ENCODE measurements at regions not wholly inside any gene's neighbourhood (a gene's known extent, or its start where the extent isn't known, plus 50 kb on each side); places are given as distances from the start of the nearest gene placed in this dataset.

- no peak overlapping the region for H3K4me3 ChIP-seq (replicated peaks; ENCODE audit: low read depth, low read length)
- TF ChIP-seq CTCF (IDR thresholded peaks at IDR 0.05; ENCODE audit: low read depth, low read length, missing control alignments) = no peak
- no peak for DNase-seq (ENCODE audit: extremely low read depth, low read depth)
Observed at GRCh38 chr13:44747179-44747578, 171.0 kb upstream of the TSC22D1 start.

GRCh38 chr13:44746690-44747089 lies 170.6 kb upstream of the TSC22D1 start:
- H3K4me3 ChIP-seq (replicated peaks; ENCODE audit: low read depth, low read length) = no peak overlapping the region
- TF ChIP-seq CTCF (IDR thresholded peaks at IDR 0.05; ENCODE audit: low read depth, low read length, missing control alignments) = no peak
- no peak for DNase-seq (ENCODE audit: extremely low read depth, low read depth)

DNA sequence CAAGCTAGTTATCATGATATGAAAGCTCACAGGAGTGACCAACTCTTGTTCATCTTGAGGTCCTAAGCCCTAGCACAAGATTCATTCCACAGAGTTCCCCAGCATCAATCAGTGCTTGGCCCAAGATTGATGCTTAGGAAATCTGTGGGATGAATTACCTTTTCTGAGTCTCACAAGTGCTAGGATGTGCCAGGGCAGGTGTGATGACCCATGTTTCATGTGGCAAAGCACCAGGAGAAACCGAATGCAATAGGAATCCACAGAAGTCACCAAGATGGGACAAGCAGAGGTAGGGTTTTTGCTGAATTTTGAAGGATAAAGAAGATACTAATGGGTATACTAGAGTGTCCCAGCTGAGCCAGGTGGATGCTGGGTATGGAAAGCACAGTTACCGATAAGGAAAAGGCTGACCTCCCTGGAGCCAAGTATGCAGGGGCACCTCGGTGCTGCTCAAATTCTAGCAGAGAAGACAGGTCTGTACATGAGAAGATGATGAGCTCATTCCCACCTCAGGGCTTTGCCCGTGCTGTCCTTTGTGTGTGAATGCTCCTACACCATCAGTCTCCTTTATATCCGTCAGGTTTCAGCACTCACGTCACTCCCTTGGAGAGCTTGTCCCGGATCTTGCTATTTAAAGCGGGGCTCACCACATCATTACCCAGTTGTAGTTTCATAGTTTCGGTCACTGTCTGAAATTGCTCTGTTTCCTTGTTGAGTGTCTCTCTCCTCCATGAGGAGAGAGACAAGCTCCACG lies 168.9 kb upstream of the TSC22D1 start:
- no peak for DNase-seq (ENCODE audit: extremely low read depth, low read depth)
- no peak overlapping the region for H3K4me3 ChIP-seq (replicated peaks; ENCODE audit: low read depth, low read length)
- no peak for TF ChIP-seq CTCF (IDR thresholded peaks at IDR 0.05; ENCODE audit: low read depth, low read length, missing control alignments)

GRCh38 chr13:44739539-44739938 lies 163.4 kb upstream of the TSC22D1 start:
- H3K4me3 ChIP-seq (replicated peaks; ENCODE audit: low read depth, low read length) = no peak overlapping the region
- DNase-seq (ENCODE audit: extremely low read depth, low read depth) = no peak
- TF ChIP-seq CTCF (IDR thresholded peaks at IDR 0.05; ENCODE audit: low read depth, low read length, missing control alignments) = no peak

DNA sequence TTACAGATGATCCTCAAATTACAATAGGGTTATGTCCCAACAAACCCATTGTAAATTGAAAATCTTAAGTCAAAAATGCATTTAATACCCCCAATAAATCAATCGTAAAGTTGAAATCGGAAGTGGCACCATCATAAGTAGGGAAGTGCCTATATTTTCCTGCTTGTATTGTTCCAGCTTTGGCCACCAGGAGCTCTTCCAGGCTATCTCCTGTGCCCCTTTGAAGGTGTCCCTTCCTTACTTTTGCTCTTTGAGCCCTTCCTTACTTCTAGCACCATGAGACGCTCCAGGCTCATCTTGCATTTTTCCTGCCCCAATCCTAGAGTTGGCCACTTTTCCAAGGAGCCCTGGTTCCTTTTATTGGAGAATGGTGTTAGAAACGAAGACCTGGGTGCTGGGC lies 163.0 kb upstream of the TSC22D1 start:
- no peak overlapping the region for H3K4me3 ChIP-seq (replicated peaks; ENCODE audit: low read depth, low read length)
- no peak for DNase-seq (ENCODE audit: extremely low read depth, low read depth)
- peak; percentile 23 for TF ChIP-seq CTCF (IDR thresholded peaks at IDR 0.05; ENCODE audit: low read depth, low read length, missing control alignments)

GRCh38 chr13:44738463-44738862 lies 162.3 kb upstream of the TSC22D1 start:
- no peak for TF ChIP-seq CTCF (IDR thresholded peaks at IDR 0.05; ENCODE audit: low read depth, low read length, missing control alignments)
- no peak for DNase-seq (ENCODE audit: extremely low read depth, low read depth)
- H3K4me3 ChIP-seq (replicated peaks; ENCODE audit: low read depth, low read length) = no peak overlapping the region

DNA sequence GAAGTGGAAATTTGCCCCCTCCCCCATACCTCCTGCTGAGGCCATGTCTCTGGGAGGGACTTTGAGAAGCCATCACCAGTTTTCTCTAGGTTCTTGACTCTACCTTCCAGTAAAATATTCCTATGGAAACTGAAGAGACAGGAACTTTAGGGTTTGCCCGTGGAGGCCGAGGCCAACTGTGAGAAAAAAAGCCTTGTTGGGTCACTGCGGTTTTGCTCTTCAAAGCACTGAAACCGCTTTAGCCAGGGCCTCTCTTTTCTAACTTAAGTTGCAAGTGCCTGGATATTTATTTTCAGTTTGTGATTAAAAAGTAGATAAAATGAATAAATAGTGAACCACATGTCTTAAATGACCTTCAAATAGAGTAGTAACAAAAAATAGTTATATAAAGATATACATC lies 159.7 kb upstream of the TSC22D1 start:
- no peak overlapping the region for H3K4me3 ChIP-seq (replicated peaks; ENCODE audit: low read depth, low read length)
- TF ChIP-seq CTCF (IDR thresholded peaks at IDR 0.05; ENCODE audit: low read depth, low read length, missing control alignments) = no peak
- no peak for DNase-seq (ENCODE audit: extremely low read depth, low read depth)
